A549 (cell line): ENCODE measurements at regions not wholly inside any gene's neighbourhood (a gene's known extent, or its start where the extent isn't known, plus 50 kb on each side); places are given as distances from the start of the nearest gene placed in this dataset.

ENCODE experiments used
- ATAC-seq, 2 experiments: fragments of 200-7000 bp in 1 of 2; fragments of >200 bp in 1 of 2; cut with Nextera tagmentation in 1 of 2; cut with Tn5 transposase in 1 of 2; 3 replicates each; pipeline versions ENCODE4 v1.8.0 to v1.9.1; 2018 to 2020; ENCODE audit warnings: mild to moderate bottlenecking in 1 of 2, moderate library complexity in 1 of 2
- CTCF ChIA-PET: fragments of 300-600 bp; sonication (Branson Sonifier 250); formaldehyde crosslinking; extraction: SDS; loops from one replicate; lab custom pipeline; 2021; ENCODE audit warnings: antibody characterized with exemption, inconsistent platforms; lab: Yijun Ruan, JAX
- POLR2A ChIA-PET: fragments of 350-600 bp; formaldehyde crosslinking; extraction: SDS; loops from one replicate; lab custom pipeline; 2021; ENCODE audit warnings: antibody characterized with exemption, inconsistent platforms; lab: Yijun Ruan, JAX
- DNase-seq, 2 experiments: peaks; one replicate each; pipeline versions ENCODE4 v3.0.0 to v3.0.0-alpha.2; 2011 to 2016; ENCODE audit warnings: low read depth in 1 of 2, low spot score in 1 of 2
- FAIRE-seq: peaks from 2 replicates; lab custom pipeline; 2011; peaks lifted over from hg19 to GRCh38; lab: Jason Lieb, UNC
- H3K27ac ChIP-seq, 2 experiments: fragments of >200 bp; sonication (Bioruptor Twin); formaldehyde crosslinking; 3 replicates each; pipeline ENCODE4 v1.5.1; 2016 to 2017
- H3K4me1 ChIP-seq: fragments of >200 bp; sonication (Bioruptor Twin); formaldehyde crosslinking; 3 replicates; pipeline ENCODE4 v1.6.1; 2016
- H3K4me2 ChIP-seq: fragments of >200 bp; sonication (Bioruptor Twin); formaldehyde crosslinking; 3 replicates; pipeline ENCODE4 v1.6.1; 2016
- H3K4me3 ChIP-seq: fragments of >200 bp; sonication (Bioruptor Twin); formaldehyde crosslinking; 3 replicates; pipeline ENCODE4 v1.5.1; 2016
- H3K9me3 ChIP-seq: fragments of >200 bp; sonication (Bioruptor Twin); formaldehyde crosslinking; 3 replicates; pipeline ENCODE4 v1.6.1; 2016
- BHLHE40 ChIP-seq: IDR thresholded peaks from 2 replicates; pipeline ENCODE4 v1.6.1; 2012; ENCODE audit warnings: low read depth, low read length, inconsistent platforms
- EHF ChIP-seq: fragments of 250-450 bp; sonication (Bioruptor Pico); IDR thresholded peaks from 2 replicates; pipeline ENCODE4 v1.5.0; 2020; ENCODE audit warnings: mild to moderate bottlenecking
- EP300 ChIP-seq, 2 experiments: fragments of >200 bp; sonication (Bioruptor Twin); formaldehyde crosslinking; IDR thresholded peaks; 2 replicates in 1 of 2; 3 replicates in 1 of 2; pipeline ENCODE4 v1.6.1; 2016 to 2017
- FOSL2 ChIP-seq, 2 experiments: fragments of 450-650 bp in 1 of 2; fragments of >200 bp in 1 of 2; sonication (Bioruptor Twin) in 1 of 2; formaldehyde crosslinking; IDR thresholded peaks; 2 replicates each; pipeline versions ENCODE4 v1.5.0 to v1.6.1; 2016 to 2020; ENCODE audit warnings: mild to moderate bottlenecking in 1 of 2, moderate library complexity in 1 of 2
- HOXB13 ChIP-seq: fragments of 250-450 bp; sonication (Bioruptor Pico); IDR thresholded peaks from 2 replicates; pipeline ENCODE4 v1.5.0; 2020; ENCODE audit warnings: low read depth, mild to moderate bottlenecking, moderate library complexity
- HOXB5 ChIP-seq: fragments of 250-450 bp; sonication (Bioruptor Pico); IDR thresholded peaks from 2 replicates; pipeline ENCODE4 v1.5.0; 2020; ENCODE audit warnings: mild to moderate bottlenecking, moderate library complexity
- JUNB ChIP-seq: fragments of >200 bp; sonication (Bioruptor Twin); formaldehyde crosslinking; IDR thresholded peaks from 2 replicates; pipeline ENCODE4 v1.6.1; 2016
- WGBS: methylation state at CpG from one replicate; pipeline ENCODE4 v1.1.6; 2017; ENCODE audit errors: missing lambda C conversion rate; 5-methylcytosine and 5-hydroxymethylcytosine counted together

- DNase-seq (peak; percentile 7 to 43), FAIRE-seq (no peak), ATAC-seq (peak; percentile 62 to 84)
- peak overlapping the region; percentile 57 for H3K4me2 ChIP-seq
- no peak overlapping the region for H3K4me3 ChIP-seq
- peak overlapping the region; percentile 57 to 85 for H3K27ac ChIP-seq
- TF ChIP-seq EHF (CRISPR knock-in tag): no peak
- TF ChIP-seq JUNB: peak; percentile 42
- TF ChIP-seq HOXB5 (CRISPR knock-in tag): no peak
- no peak for TF ChIP-seq HOXB13 (CRISPR knock-in tag)
- TF ChIP-seq EP300 (IDR thresholded peaks at IDR 0.05): no peak
- TF ChIP-seq BHLHE40: no peak
- peak; percentile 57; the same call in 1 of the 2 replicates for TF ChIP-seq FOSL2 (IDR thresholded peaks at IDR 0.05)
- peak; percentile 62 for TF ChIP-seq FOSL2 (CRISPR knock-in tag; IDR thresholded peaks at IDR 0.05)
- WGBS: 13% methylated on average over 12 of the region's 12 CpGs
- POLR2A ChIA-PET: interaction anchor here (0.8 kb wide), 2 partner anchors 50 to 66 kb away, joined by 3 read pairs; partner anchors contain the start of gene TPBG
- H3K9me3 ChIP-seq: peaks cover 9% of the 10 kb centered on the region; the same call in 2 of the 3 replicates
- peaks cover 9% of the 10 kb centered on the region; the same call in 2 of the 3 replicates for H3K4me1 ChIP-seq
- CTCF ChIA-PET: interaction anchor here (1.9 kb wide), 1 partner anchor 27 kb away, joined by 7 read pairs; no protein-coding TSS in a partner anchor
Observed at GRCh38 chr6:82298012-82298411, 50.5 kb upstream of the IBTK start.
